Pancreas (tissue), 10 donors: ENCODE measurements at regions not wholly inside any gene's neighbourhood (a gene's known extent, or its start where the extent isn't known, plus 50 kb on each side); places are given as distances from the start of the nearest gene placed in this dataset.
"Not testable (repeated sequence)": the region's sequence is repeated elsewhere in the genome, so short reads cannot be mapped to it uniquely, and the experiment has no call there.

ENCODE experiments used
- ATAC-seq, 4 donors: fragments of 200-7000 bp; cut with Tn5 transposase; one replicate each; pipeline versions ENCODE4 v1.8.0 to v1.9.1; 2020; ENCODE audit warnings: mild to moderate bottlenecking in 4 of 4, moderate library complexity in 4 of 4
- DNase-seq, 6 donors: peaks; one replicate each; pipeline ENCODE4 v3.0.0-alpha.2; 2020
- FAIRE-seq: peaks from 2 replicates; lab custom pipeline; 2012; peaks lifted over from hg19 to GRCh38; lab: Jason Lieb, UNC
- H3K27ac ChIP-seq, 4 donors: fragments of 200-600 bp; sonication (generic); 1 replicate in 3 of 4; 2 replicates in 1 of 4; pipeline versions ENCODE4 v1.5.0 to v1.8.0; 2020
- H3K27me3 ChIP-seq, 4 donors: fragments of 200-600 bp; one replicate each; pipeline ENCODE4 v1.8.0; 2021
- H3K36me3 ChIP-seq, 3 donors: fragments of 200-600 bp; sonication (generic) in 1 of 3; one replicate each; pipeline versions ENCODE4 v1.5.0 to v1.8.0; 2020 to 2021
- H3K4me1 ChIP-seq, 3 donors: fragments of 200-600 bp; one replicate each; pipeline ENCODE4 v1.8.0; 2021
- H3K4me3 ChIP-seq, 4 donors: fragments of 200-600 bp; sonication (generic) in 2 of 4; one replicate each; pipeline versions ENCODE4 v1.5.0 to v1.8.0; 2020 to 2021
- H3K9me3 ChIP-seq, 4 donors: fragments of 200-600 bp; one replicate each; pipeline ENCODE4 v1.8.0; 2021
- CTCF ChIP-seq, 4 donors: fragments of 200-600 bp; sonication (generic) in 3 of 4; IDR thresholded peaks; one replicate each; pipeline versions ENCODE4 v1.5.0 to v1.8.0; 2021; ENCODE audit warnings: antibody characterized with exemption in 4 of 4
- WGBS, 2 donors: extraction: QIAGEN DNeasy Blood & Tissue Kit; methylation state at CpG; one replicate each; pipeline ENCODE4 v1.1.7; 2013; 5-methylcytosine and 5-hydroxymethylcytosine counted together
- intact Hi-C, 3 donors: fragments of 100-400 bp; cut with DNase I; formaldehyde crosslinking; loops; one replicate each; pipeline versions ENCODE4 v1.11.1 to v1.14.2; 2022
- donor health status: healthy with polysubstance abuse.
- donor health status: DM: no; HTN: no; CAD: no; lungs with moderate emphysema.
- donor health status: DM: no; HTN: no; CAD: no.
- donor health status: control.
- donor health status: control.
- donor health status: Bipolar disorder and iron deficiency.
- donor health status: DM: yes; HTN: yes; CAD: no.
- donor health status: DM: no; HTN: no; CAD: no.
- donor health status: DM: no; HTN: no; CAD: no.
- donor health status: DM: yes; HTN: yes; CAD: no.

DNA sequence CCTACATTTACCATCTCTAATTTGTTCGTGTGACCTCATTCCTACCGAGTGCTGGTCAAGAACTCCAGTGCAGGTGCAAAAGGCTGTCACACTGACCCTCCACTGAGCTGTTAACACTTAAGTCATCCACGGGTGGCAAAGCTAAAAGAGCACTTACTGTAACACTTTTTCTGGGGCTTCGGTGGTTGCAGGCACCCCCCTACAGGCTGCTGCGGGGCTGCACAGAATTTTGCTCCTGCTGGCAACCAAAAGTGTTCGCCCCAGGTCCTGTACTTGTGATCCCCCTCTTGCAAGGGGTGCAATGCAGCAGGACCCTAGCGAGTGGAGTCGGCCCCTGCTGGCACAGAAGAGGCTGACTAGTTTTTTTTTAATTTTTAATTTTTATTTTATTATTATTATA is 298.9 kb upstream of the CNTNAP2 start:
- WGBS, 2 donors = 61 to 83% methylated on average over 8 of the region's 8 CpGs
- no peak overlapping the region for H3K27ac ChIP-seq
- intact Hi-C loops = no loop called here
- FAIRE-seq (no peak), DNase-seq (no peak), ATAC-seq (no peak)
- no peaks in the 10 kb centered on the region for H3K4me1 ChIP-seq
- H3K9me3 ChIP-seq = no peaks in the 10 kb centered on the region
- no peaks in the 10 kb centered on the region for H3K27me3 ChIP-seq
- no peak for TF ChIP-seq CTCF (IDR thresholded peaks at IDR 0.05)
- no peaks in the 10 kb centered on the region for H3K36me3 ChIP-seq
- no peak overlapping the region for H3K4me3 ChIP-seq

DNA sequence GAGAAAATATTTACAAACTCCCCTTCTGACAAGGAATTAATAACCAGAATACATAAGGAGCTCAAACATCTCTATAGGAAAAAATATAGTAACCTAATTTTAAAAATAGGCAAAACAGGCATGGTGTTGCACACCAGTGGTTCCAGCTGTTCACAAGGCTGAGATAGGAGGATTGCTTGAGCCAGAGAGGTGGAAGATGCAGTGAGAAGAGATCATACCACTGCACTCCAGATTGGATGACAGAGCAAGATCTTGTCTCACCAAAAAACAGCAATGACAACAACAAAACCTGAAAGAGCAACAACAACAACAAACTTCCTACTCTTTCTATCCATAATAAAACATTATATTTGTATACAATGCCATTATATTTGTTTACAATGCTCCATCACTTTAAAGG is 304.4 kb upstream of the CNTNAP2 start:
- no peak for DNase-seq

DNA sequence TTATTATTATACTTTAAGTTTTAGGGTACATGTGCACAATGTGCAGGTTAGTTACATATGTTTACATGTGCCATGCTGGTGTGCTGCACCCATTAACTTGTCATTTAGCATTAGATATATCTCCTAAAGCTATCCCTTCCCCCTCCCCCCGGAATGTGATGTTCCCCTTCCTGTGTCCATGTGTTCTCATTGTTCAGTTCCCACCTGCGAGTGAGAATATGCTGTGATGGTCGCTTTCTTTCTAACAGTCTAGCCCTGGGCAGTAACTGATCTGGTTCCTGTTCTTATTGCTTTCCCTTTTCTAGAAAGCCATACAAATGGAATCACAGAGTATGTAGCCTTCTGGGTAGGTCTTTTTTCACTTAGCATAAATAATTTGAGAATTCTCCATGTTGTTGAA is 311.1 kb upstream of the CNTNAP2 start:
- DNase-seq, H3K4me3 ChIP-seq, H3K27me3 ChIP-seq, H3K4me1 ChIP-seq, intact Hi-C loops, ATAC-seq, H3K36me3 ChIP-seq, H3K27ac ChIP-seq, FAIRE-seq, H3K9me3 ChIP-seq: not testable (repeated sequence)
- 40 to 46% methylated on average over 3 of the region's 3 CpGs for WGBS, 2 donors

More for the DNA sequence above, 304.4 kb upstream of the CNTNAP2 start:
- FAIRE-seq (no peak), ATAC-seq (no peak)
- Histone ChIP-seq H3K9me3 (no peaks in the 10 kb centered on the region), H3K4me1 (no peaks in the 10 kb centered on the region), H3K27ac (no peak overlapping the region), H3K4me3 (no peak overlapping the region), H3K27me3 (no peaks in the 10 kb centered on the region), H3K36me3 (no peaks in the 10 kb centered on the region)
- TF ChIP-seq CTCF (IDR thresholded peaks at IDR 0.05) = no peak
- intact Hi-C loops = no loop called here

DNA sequence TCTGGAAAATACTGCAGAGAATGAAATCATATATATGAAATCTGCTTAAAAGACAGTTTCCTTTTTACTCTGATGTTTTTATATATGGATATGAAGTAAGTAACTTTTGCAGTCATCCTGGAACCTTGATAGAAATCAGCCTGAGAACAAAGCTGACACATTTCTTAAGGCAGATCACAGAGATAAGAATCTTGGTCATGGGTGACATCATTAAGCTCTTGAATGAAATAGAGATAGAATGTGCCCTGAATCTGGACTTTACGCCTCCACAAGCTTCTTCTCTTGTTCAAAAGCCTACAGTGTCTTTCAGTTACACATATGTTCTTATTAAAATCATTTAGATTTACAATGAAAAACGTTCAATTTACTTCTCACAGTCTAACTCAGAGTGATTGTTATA is 319.1 kb upstream of the CNTNAP2 start:
- whole genome bisulfite sequencing, 2 donors = 39 to 48% methylated on average over 2 of the region's 2 CpGs
- DNase-seq = no peak
- intact Hi-C loops = no loop called here
- ATAC-seq = no peak
- Histone ChIP-seq H3K27me3 (no peaks in the 10 kb centered on the region), H3K4me1 (no peaks in the 10 kb centered on the region), H3K27ac (no peak overlapping the region), H3K9me3 (no peaks in the 10 kb centered on the region), H3K4me3 (no peak overlapping the region), H3K36me3 (no peaks in the 10 kb centered on the region)
- TF ChIP-seq CTCF (IDR thresholded peaks at IDR 0.05) = no peak
- FAIRE-seq = no peak

- Histone ChIP-seq H3K27me3 (no peaks in the 10 kb centered on the region), H3K4me3 (no peak overlapping the region), H3K36me3 (no peaks in the 10 kb centered on the region), H3K9me3 (no peaks in the 10 kb centered on the region), H3K4me1 (no peaks in the 10 kb centered on the region), H3K27ac (no peak overlapping the region)
- intact Hi-C loops = no loop called here
- no peak for FAIRE-seq
- ATAC-seq = no peak
- no peak for DNase-seq
- no peak for TF ChIP-seq CTCF (IDR thresholded peaks at IDR 0.05)
Measured at GRCh38 chr7:145795132-145795531, 321.5 kb upstream of the CNTNAP2 start.
